HK-2 (cell line): ENCODE measurements at regions not wholly inside any gene's neighbourhood (a gene's known extent, or its start where the extent isn't known, plus 50 kb on each side); places are given as distances from the start of the nearest gene placed in this dataset.
"Not testable (repeated sequence)": the region's sequence is repeated elsewhere in the genome, so short reads cannot be mapped to it uniquely, and the experiment has no call there.

ENCODE experiments used
- DNase-seq: peaks from one replicate; pipeline ENCODE4 v3.0.0-alpha.2; 2018; ENCODE audit not compliant: unreplicated experiment

- DNase-seq = no peak
Observed at GRCh38 chr5:42894057-42894456, 82.4 kb upstream of the SELENOP start.

- DNase-seq = peak; percentile 36
Observed at GRCh38 chr5:42889311-42889933, 77.7 kb upstream of the SELENOP start.

- no peak for DNase-seq
Observed at GRCh38 chr5:42888771-42889170, 77.1 kb upstream of the SELENOP start.

GRCh38 chr5:42887575-42887974 lies 75.9 kb upstream of the SELENOP start:
- DNase-seq = no peak

- no peak for DNase-seq
Observed at GRCh38 chr5:42887097-42887496, 75.4 kb upstream of the SELENOP start.

- DNase-seq = no peak
Observed at GRCh38 chr5:42886635-42887034, 74.9 kb upstream of the SELENOP start.

- no peak for DNase-seq
Observed at GRCh38 chr5:42884326-42884725, 72.6 kb upstream of the SELENOP start.

- DNase-seq = no peak
Observed at GRCh38 chr5:42881416-42882117, 69.9 kb upstream of the SELENOP start.

- DNase-seq = no peak
Observed at GRCh38 chr5:42880496-42881150, 68.9 kb upstream of the SELENOP start.

- no peak for DNase-seq
Observed at GRCh38 chr5:42879291-42879690, 67.6 kb upstream of the SELENOP start.

GRCh38 chr5:42878550-42878949 lies 66.9 kb upstream of the SELENOP start:
- no peak for DNase-seq

GRCh38 chr5:42878041-42878440 lies 66.3 kb upstream of the SELENOP start:
- DNase-seq = no peak

- DNase-seq = no peak
Observed at GRCh38 chr5:42877431-42877830, 65.7 kb upstream of the SELENOP start.

GRCh38 chr5:42876375-42876844 lies 64.7 kb upstream of the SELENOP start:
- no peak for DNase-seq

GRCh38 chr5:42875785-42876374 lies 64.2 kb upstream of the SELENOP start:
- no peak for DNase-seq

GRCh38 chr5:42875211-42875610 lies 63.5 kb upstream of the SELENOP start:
- DNase-seq = no peak

GRCh38 chr5:42874621-42875198 lies 63.0 kb upstream of the SELENOP start:
- no peak for DNase-seq

GRCh38 chr5:42872865-42873264 lies 61.2 kb upstream of the SELENOP start:
- no peak for DNase-seq

GRCh38 chr5:42870882-42871418 lies 59.3 kb upstream of the SELENOP start:
- no peak for DNase-seq

GRCh38 chr5:42868417-42868816 lies 56.7 kb upstream of the SELENOP start:
- not testable (repeated sequence) for DNase-seq

- DNase-seq = not testable (repeated sequence)
Observed at GRCh38 chr5:42864749-42865148, 53.1 kb upstream of the SELENOP start.
